AG04449 (cell line): ENCODE measurements at regions not wholly inside any gene's neighbourhood (a gene's known extent, or its start where the extent isn't known, plus 50 kb on each side); places are given as distances from the start of the nearest gene placed in this dataset.

Source experiments
- CTCF ChIA-PET: fragments of 350-600 bp; formaldehyde crosslinking; extraction: SDS; loops from one replicate; lab custom pipeline; 2021; ENCODE audit warnings: antibody characterized with exemption; lab: Yijun Ruan, JAX
- POLR2A ChIA-PET: fragments of 400-600, 350-600 bp; formaldehyde crosslinking; extraction: SDS; loops from one replicate; lab custom pipeline; 2020; ENCODE audit warnings: antibody characterized with exemption, inconsistent platforms; lab: Yijun Ruan, JAX
- DNase-seq: peaks from one replicate; pipeline ENCODE4 v3.0.0-alpha.2; 2010; ENCODE audit warnings: low read depth, low spot score
- H3K4me3 ChIP-seq: 2 replicates; pipeline ENCODE4 v1.5.1; 2011; ENCODE audit warnings: low read depth, mild to moderate bottlenecking, control low read depth, low read length
- TF ChIP-seq, protein P1 (sequence below): IDR thresholded peaks from one replicate; pipeline ENCODE4 v1.5.1; 2011; ENCODE audit warnings: mild to moderate bottlenecking, moderate library complexity, low read length, control low read depth, inconsistent platforms; ENCODE audit not compliant: insufficient read depth; ENCODE audit errors: missing control alignments

- POLR2A ChIA-PET = no interaction called here
- no peak overlapping the region for H3K4me3 ChIP-seq
- TF ChIP-seq, protein P1, sequence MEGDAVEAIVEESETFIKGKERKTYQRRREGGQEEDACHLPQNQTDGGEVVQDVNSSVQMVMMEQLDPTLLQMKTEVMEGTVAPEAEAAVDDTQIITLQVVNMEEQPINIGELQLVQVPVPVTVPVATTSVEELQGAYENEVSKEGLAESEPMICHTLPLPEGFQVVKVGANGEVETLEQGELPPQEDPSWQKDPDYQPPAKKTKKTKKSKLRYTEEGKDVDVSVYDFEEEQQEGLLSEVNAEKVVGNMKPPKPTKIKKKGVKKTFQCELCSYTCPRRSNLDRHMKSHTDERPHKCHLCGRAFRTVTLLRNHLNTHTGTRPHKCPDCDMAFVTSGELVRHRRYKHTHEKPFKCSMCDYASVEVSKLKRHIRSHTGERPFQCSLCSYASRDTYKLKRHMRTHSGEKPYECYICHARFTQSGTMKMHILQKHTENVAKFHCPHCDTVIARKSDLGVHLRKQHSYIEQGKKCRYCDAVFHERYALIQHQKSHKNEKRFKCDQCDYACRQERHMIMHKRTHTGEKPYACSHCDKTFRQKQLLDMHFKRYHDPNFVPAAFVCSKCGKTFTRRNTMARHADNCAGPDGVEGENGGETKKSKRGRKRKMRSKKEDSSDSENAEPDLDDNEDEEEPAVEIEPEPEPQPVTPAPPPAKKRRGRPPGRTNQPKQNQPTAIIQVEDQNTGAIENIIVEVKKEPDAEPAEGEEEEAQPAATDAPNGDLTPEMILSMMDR = no peak
- DNase-seq = no peak
- CTCF ChIA-PET = no interaction called here
Measured at GRCh38 chr2:52510432-52510831, 1257.2 kb upstream of the CHAC2 start.

DNA sequence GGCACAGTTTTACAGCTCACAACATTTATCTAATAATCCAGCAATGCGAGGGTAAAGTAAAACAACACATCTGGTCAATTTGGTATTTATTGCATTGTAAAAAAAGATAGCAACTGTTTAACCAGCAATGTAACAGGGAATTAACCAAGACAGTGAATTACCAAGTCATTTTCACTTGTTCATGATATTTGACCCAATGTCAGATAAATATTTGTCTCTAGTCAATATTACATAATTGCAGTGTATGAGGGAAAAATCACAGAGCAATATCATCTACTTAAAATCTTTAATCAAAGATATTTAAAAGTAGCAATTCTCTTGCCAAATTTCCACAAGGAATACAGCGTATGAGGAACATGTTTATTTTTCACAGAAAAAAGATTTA is 1265.1 kb upstream of the CHAC2 start:
- ChIA-PET POLR2A (no interaction called here), CTCF (no interaction called here)
- TF ChIP-seq, protein P1 = no peak
- no peak overlapping the region for H3K4me3 ChIP-seq
- no peak for DNase-seq

GRCh38 chr2:52501715-52502475 is 1265.7 kb upstream of the CHAC2 start:
- TF ChIP-seq, protein P1 = no peak
- ChIA-PET CTCF (no interaction called here), POLR2A (no interaction called here)
- no peak overlapping the region for H3K4me3 ChIP-seq
- no peak for DNase-seq

DNA sequence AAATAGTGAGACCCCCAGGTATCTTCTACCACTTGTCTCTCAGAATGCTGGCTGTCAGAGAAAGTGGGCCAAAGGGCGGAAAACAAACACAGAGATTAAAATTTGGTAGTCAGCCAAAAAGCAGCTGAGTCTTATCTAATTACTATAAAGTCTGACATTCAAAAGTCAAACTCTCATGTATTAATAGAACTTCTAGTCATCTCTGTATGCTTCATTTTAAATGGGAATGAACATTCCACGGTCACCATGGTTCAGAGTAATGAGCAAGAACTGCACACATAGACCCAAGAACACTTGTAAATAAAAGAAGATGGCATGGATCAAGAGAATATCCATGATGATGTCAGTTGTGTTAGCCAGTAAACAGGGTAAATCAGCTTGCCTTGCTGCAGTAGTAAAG is 1267.0 kb upstream of the CHAC2 start:
- TF ChIP-seq, protein P1 = no peak
- ChIA-PET CTCF (no interaction called here), POLR2A (no interaction called here)
- no peak for DNase-seq
- H3K4me3 ChIP-seq = no peak overlapping the region

- TF ChIP-seq, protein P1 = no peak
- CTCF ChIA-PET = no interaction called here
- no peak overlapping the region for H3K4me3 ChIP-seq
- POLR2A ChIA-PET = no interaction called here
- DNase-seq = no peak
Measured at GRCh38 chr2:52498077-52498750, 1269.4 kb upstream of the CHAC2 start.

- TF ChIP-seq, protein P1 = no peak
- ChIA-PET POLR2A (no interaction called here), CTCF (interaction anchor here (0.5 kb wide), 1 partner anchor 20 kb away, joined by 3 read pairs; no protein-coding TSS in a partner anchor)
- DNase-seq = no peak
- no peak overlapping the region for H3K4me3 ChIP-seq
Measured at GRCh38 chr2:52495816-52496215, 1271.8 kb upstream of the CHAC2 start.
